AG10803 (cell line): ENCODE measurements at regions not wholly inside any gene's neighbourhood (a gene's known extent, or its start where the extent isn't known, plus 50 kb on each side); places are given as distances from the start of the nearest gene placed in this dataset.
A peak's percentile ranks its signal among the peaks of the same experiment; 100 is the strongest.

Experiments
- DNase-seq: peaks from one replicate; pipeline ENCODE4 v3.0.0; 2010; ENCODE audit warnings: low read depth
- H3K4me3 ChIP-seq: 2 replicates; pipeline ENCODE4 v1.5.1; 2011; ENCODE audit warnings: mild to moderate bottlenecking, low read length, control low read depth
- TF ChIP-seq, protein P1 (sequence below): conservative IDR thresholded peaks from 2 replicates; pipeline ENCODE4 v1.5.1; 2011; ENCODE audit warnings: mild to moderate bottlenecking, low read length, control low read depth, inconsistent platforms

DNA sequence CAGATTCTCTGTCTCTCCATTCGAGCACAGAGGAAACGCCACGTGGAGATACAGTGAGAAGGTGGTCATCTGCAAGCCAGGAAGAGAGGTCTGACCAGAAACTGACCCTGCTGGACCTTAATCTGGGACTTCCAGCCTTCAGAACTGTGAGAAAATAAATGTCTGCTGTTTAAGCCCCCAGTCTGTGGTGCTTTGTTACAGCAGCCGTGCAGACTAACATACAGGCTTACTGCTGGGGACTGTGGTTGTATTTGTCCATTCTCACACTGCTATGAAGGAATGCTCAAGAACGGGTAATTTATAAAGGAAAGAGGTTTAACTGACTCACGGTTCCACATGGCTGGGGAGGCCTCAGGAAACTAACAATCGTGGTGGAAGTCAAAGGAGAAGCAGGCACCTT, 432.7 kb downstream of the IRS1 start:
- TF ChIP-seq, protein P1, sequence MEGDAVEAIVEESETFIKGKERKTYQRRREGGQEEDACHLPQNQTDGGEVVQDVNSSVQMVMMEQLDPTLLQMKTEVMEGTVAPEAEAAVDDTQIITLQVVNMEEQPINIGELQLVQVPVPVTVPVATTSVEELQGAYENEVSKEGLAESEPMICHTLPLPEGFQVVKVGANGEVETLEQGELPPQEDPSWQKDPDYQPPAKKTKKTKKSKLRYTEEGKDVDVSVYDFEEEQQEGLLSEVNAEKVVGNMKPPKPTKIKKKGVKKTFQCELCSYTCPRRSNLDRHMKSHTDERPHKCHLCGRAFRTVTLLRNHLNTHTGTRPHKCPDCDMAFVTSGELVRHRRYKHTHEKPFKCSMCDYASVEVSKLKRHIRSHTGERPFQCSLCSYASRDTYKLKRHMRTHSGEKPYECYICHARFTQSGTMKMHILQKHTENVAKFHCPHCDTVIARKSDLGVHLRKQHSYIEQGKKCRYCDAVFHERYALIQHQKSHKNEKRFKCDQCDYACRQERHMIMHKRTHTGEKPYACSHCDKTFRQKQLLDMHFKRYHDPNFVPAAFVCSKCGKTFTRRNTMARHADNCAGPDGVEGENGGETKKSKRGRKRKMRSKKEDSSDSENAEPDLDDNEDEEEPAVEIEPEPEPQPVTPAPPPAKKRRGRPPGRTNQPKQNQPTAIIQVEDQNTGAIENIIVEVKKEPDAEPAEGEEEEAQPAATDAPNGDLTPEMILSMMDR, result no peak
- H3K4me3 ChIP-seq, result no peak overlapping the region
- DNase-seq, result no peak

GRCh38 chr2:226364217-226364616, 435.4 kb downstream of the IRS1 start:
- TF ChIP-seq, protein P1, result no peak
- DNase-seq, result no peak
- H3K4me3 ChIP-seq, result no peak overlapping the region

DNA sequence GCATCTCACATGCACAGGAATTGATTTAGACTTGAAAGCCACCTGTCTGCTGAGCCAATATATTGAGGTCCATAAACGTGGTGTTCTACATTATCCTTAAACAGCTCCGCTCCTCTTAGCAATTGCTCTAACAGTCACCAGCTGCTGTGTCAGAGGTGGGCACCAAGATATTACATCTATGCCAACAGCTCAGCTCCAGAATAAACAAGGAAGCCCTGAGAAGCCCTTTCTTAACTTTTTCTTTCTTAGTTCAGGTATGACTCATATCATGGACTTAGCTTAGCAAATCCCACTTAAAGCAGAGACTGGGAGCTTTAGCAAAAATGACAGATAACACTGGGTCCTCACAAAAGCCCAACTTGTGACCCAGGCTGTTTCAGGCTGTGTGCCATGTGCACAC, 436.6 kb downstream of the IRS1 start:
- TF ChIP-seq, protein P1, result no peak
- peak; percentile 16 for DNase-seq
- no peak overlapping the region for H3K4me3 ChIP-seq

GRCh38 chr2:226360658-226361057, 439.0 kb downstream of the IRS1 start:
- TF ChIP-seq, protein P1, result no peak
- no peak for DNase-seq
- no peak overlapping the region for H3K4me3 ChIP-seq

DNA sequence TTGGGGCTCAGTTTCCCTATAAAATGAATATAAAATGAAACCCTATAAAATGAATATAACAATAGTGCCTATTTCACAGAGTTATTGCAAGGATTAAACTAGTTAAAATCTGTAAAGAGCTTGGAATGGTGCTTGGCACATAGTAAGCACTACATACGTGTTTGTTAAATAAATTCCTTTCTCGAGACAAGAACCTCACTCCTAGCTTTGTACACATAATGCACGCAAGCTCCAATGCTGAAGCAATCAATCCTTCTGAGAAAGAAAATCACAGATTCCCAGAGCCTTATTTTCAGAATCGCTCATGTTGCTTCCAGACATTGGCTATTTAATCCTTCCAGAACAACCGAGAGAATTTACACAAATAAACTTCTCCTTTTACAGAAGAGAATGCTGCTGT, 440.9 kb downstream of the IRS1 start:
- no peak overlapping the region for H3K4me3 ChIP-seq

GRCh38 chr2:226357816-226358215, 441.8 kb downstream of the IRS1 start:
- no peak overlapping the region for H3K4me3 ChIP-seq
- no peak for DNase-seq
- TF ChIP-seq, protein P1, result no peak

More for the DNA sequence above, 440.9 kb downstream of the IRS1 start:
- DNase-seq, result peak; percentile 69
- TF ChIP-seq, protein P1, result no peak

GRCh38 chr2:226355600-226355999, 444.0 kb downstream of the IRS1 start:
- no peak overlapping the region for H3K4me3 ChIP-seq
- no peak for DNase-seq
- TF ChIP-seq, protein P1, result no peak
